Neural progenitor cell (in vitro differentiated cells): ENCODE measurements at regions not wholly inside any gene's neighbourhood (a gene's known extent, or its start where the extent isn't known, plus 50 kb on each side); places are given as distances from the start of the nearest gene placed in this dataset.
"Not testable (repeated sequence)": the region's sequence is repeated elsewhere in the genome, so short reads cannot be mapped to it uniquely, and the experiment has no call there.

ENCODE experiments used
- DNase-seq: peaks from one replicate; pipeline ENCODE4 v3.0.0-alpha.2; 2016; ENCODE audit warnings: low spot score
- H2AFZ ChIP-seq: fragments of 200-600 bp; sonication (generic); replicated peaks from 2 replicates; pipeline ENCODE4 v1.6.1; 2016; ENCODE audit warnings: antibody characterized with exemption
- H3F3A ChIP-seq: fragments of 200-600 bp; sonication (generic); 2 replicates; pipeline ENCODE4 v1.6.1; 2016; ENCODE audit warnings: antibody characterized with exemption, low read depth
- H3K27ac ChIP-seq: fragments of 200-600 bp; sonication (generic); 2 replicates; pipeline ENCODE4 v1.5.1; 2016; ENCODE audit warnings: mild to moderate bottlenecking
- H3K27me3 ChIP-seq: fragments of 200-600 bp; sonication (generic); 2 replicates; pipeline ENCODE4 v1.6.1; 2016; ENCODE audit warnings: mild to moderate bottlenecking, moderate library complexity
- H3K36me3 ChIP-seq: fragments of 200-600 bp; sonication (generic); 2 replicates; pipeline ENCODE4 v1.5.1; 2016
- H3K4me1 ChIP-seq: fragments of 200-600 bp; sonication (generic); 2 replicates; pipeline ENCODE4 v1.6.1; 2016; ENCODE audit warnings: mixed run types
- H3K4me2 ChIP-seq: fragments of 200-600 bp; sonication (generic); 2 replicates; pipeline ENCODE4 v1.6.1; 2016
- H3K4me3 ChIP-seq: fragments of 200-600 bp; sonication (generic); 2 replicates; pipeline ENCODE4 v1.5.1; 2016
- H3K79me2 ChIP-seq: fragments of 200-600 bp; sonication (generic); 2 replicates; pipeline ENCODE4 v1.6.1; 2016; ENCODE audit warnings: low read depth
- H3K9ac ChIP-seq: fragments of 200-600 bp; sonication (generic); 2 replicates; pipeline ENCODE4 v1.6.1; 2016
- H3K9me3 ChIP-seq: fragments of 200-600 bp; sonication (generic); 2 replicates; pipeline ENCODE4 v1.5.1; 2016; ENCODE audit warnings: low read depth
- H4K20me1 ChIP-seq: fragments of 200-600 bp; sonication (generic); 2 replicates; pipeline ENCODE4 v1.6.1; 2016; ENCODE audit warnings: low read depth
- H3K27ac Mint-ChIP-seq: 3 replicates; pipeline ENCODE4 v1.8.0; 2021; ENCODE audit warnings: mixed read lengths
- H3K27me3 Mint-ChIP-seq: 2 replicates; pipeline ENCODE4 v1.8.0; 2022; ENCODE audit warnings: low read depth, mild to moderate bottlenecking, inconsistent platforms, moderate library complexity, mixed read lengths; ENCODE audit not compliant: insufficient read depth
- H3K36me3 Mint-ChIP-seq: 3 replicates; pipeline ENCODE4 v1.8.0; 2021; ENCODE audit warnings: mixed read lengths
- H3K4me1 Mint-ChIP-seq: 3 replicates; pipeline ENCODE4 v1.8.0; 2021; ENCODE audit warnings: mixed read lengths
- H3K4me3 Mint-ChIP-seq: 3 replicates; pipeline ENCODE4 v1.8.0; 2021; ENCODE audit warnings: mild to moderate bottlenecking, moderate library complexity, mixed read lengths
- H3K9me3 Mint-ChIP-seq: 3 replicates; pipeline ENCODE4 v1.8.0; 2020; ENCODE audit warnings: mixed read lengths
- EZH2 ChIP-seq: fragments of 200-600 bp; sonication (generic); IDR thresholded peaks from 2 replicates; pipeline ENCODE4 v1.6.1; 2017; ENCODE audit warnings: antibody characterized with exemption, mild to moderate bottlenecking, moderate library complexity
- EZH2phosphoT487 ChIP-seq: fragments of 200-600 bp; sonication (generic); IDR thresholded peaks from 2 replicates; pipeline ENCODE4 v1.6.1; 2017; ENCODE audit warnings: antibody characterized with exemption
- TF ChIP-seq, protein P1 (sequence below): fragments of 200-600 bp; sonication (generic); IDR thresholded peaks from 2 replicates; pipeline ENCODE4 v1.5.1; 2017; ENCODE audit warnings: antibody characterized with exemption, mild to moderate bottlenecking

DNA sequence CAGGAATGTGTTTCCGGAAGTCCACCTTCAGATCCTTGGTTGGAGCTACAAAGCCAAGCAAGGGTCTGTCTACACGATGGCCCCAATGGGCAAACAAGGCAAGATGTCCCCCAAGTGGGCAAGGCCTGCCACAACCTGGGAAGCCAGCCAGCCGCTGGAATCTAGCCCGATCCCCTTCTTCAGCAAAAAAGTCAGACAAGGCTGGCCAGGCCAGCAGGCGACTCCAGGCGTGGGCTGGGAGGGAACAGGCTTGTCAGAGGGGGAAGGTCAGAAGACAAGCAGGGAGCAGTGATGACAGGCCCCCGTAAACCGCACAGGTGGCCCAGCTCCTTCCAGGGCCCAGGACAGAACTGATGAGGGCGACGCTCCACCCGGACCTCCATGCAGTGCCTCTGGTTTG lies 69.7 kb upstream of the WASF3 start:
- H3K4me1 ChIP-seq = peaks cover 4% of the 10 kb centered on the region
- H3K9me3 ChIP-seq = no peaks in the 10 kb centered on the region
- no peak for DNase-seq
- no peaks in the 10 kb centered on the region for H3F3A ChIP-seq
- H3K27ac ChIP-seq = no peak overlapping the region
- Mint-ChIP-seq H3K36me3 (no peaks in the 10 kb centered on the region), H3K27ac (no peak overlapping the region), H3K9me3 (no peaks in the 10 kb centered on the region), H3K4me3 (no peak overlapping the region), H3K27me3 (peaks cover 6% of the 10 kb centered on the region), H3K4me1 (peaks cover 9% of the 10 kb centered on the region)
- H4K20me1 ChIP-seq = no peaks in the 10 kb centered on the region
- no peak overlapping the region for H3K4me3 ChIP-seq
- TF ChIP-seq EZH2 (no peak), EZH2phosphoT487 (no peak)
- TF ChIP-seq, protein P1, sequence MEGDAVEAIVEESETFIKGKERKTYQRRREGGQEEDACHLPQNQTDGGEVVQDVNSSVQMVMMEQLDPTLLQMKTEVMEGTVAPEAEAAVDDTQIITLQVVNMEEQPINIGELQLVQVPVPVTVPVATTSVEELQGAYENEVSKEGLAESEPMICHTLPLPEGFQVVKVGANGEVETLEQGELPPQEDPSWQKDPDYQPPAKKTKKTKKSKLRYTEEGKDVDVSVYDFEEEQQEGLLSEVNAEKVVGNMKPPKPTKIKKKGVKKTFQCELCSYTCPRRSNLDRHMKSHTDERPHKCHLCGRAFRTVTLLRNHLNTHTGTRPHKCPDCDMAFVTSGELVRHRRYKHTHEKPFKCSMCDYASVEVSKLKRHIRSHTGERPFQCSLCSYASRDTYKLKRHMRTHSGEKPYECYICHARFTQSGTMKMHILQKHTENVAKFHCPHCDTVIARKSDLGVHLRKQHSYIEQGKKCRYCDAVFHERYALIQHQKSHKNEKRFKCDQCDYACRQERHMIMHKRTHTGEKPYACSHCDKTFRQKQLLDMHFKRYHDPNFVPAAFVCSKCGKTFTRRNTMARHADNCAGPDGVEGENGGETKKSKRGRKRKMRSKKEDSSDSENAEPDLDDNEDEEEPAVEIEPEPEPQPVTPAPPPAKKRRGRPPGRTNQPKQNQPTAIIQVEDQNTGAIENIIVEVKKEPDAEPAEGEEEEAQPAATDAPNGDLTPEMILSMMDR = no peak
- H3K36me3 ChIP-seq = no peaks in the 10 kb centered on the region
- no peaks in the 10 kb centered on the region for H3K27me3 ChIP-seq
- H3K4me2 ChIP-seq = no peak overlapping the region
- no peak overlapping the region for H3K9ac ChIP-seq
- no peak overlapping the region for H2AFZ ChIP-seq
- no peaks in the 10 kb centered on the region for H3K79me2 ChIP-seq

DNA sequence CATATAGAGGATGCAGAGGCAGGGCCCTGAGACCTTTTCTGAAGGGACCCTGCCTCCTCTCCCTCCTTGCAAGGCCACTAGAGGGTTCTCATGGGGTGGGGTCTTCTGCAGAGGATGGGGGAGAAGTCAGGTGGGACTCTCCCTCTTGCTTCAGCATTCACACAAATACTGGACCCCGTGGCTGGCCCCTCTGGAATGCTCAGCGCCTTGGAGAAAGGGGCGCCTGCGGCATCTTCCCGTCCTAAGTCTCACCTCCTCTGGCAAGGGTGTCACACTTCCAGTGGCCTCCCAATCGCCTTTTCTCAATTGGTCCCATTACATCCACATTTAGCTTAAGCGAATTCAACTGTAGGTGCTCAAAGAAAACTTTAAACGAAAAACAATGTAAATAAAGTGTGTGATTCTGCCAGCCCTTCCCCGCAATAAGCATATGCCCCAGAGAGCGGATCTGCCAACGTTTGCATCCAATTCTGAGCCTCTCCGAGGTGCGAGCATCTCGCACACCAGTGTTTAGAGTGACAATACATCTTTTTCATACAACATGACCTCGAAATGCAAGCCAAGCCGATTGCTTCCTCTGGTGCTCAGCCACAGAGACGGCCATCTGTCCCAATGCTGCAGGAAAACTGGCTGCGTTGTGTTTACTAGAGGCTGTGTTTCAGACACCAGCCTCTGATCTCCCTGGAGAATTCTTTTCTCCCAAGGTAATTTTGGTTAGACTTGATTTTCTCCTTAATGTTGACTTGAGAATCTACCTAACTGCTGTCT lies 69.1 kb upstream of the WASF3 start:
- Histone ChIP-seq H3F3A (no peaks in the 10 kb centered on the region), H3K79me2 (no peaks in the 10 kb centered on the region), H3K27me3 (no peaks in the 10 kb centered on the region), H3K36me3 (no peaks in the 10 kb centered on the region), H2AFZ (no peak overlapping the region), H4K20me1 (no peaks in the 10 kb centered on the region), H3K9ac (no peak overlapping the region), H3K4me3 (no peak overlapping the region), H3K27ac (no peak overlapping the region), H3K4me2 (no peak overlapping the region), H3K4me1 (peaks cover 4% of the 10 kb centered on the region), H3K9me3 (no peaks in the 10 kb centered on the region)
- Mint-ChIP-seq H3K4me3 (no peak overlapping the region), H3K27me3 (peaks cover 6% of the 10 kb centered on the region), H3K36me3 (no peaks in the 10 kb centered on the region), H3K27ac (no peak overlapping the region), H3K9me3 (no peaks in the 10 kb centered on the region), H3K4me1 (peaks cover 9% of the 10 kb centered on the region)
- no peak for TF ChIP-seq EZH2phosphoT487
- no peak for DNase-seq

DNA sequence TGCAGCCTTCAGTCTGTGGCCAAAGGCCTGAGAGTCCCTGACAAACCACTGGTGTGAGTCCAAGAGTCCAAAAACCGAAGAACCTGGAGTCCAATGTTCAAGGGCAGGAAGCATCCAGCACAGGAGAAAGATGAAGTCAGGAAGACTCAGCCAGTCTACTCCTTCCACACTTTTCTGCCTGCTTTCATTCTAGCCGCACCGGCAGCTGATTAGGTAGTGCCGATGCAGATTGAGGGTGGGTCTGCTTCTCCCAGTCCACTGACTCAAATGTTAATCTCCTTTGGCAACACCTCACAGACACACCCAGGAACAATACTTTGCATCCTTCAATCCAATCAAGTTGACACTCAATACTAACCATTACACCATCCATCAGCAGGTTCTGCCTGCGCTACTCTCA lies 65.2 kb upstream of the WASF3 start:
- H3K79me2 ChIP-seq, H3K9me3 ChIP-seq, H3K4me1 ChIP-seq, H3F3A ChIP-seq, DNase-seq, H3K27ac Mint-ChIP-seq, H3K9me3 Mint-ChIP-seq, H3K4me2 ChIP-seq, H3K4me1 Mint-ChIP-seq, H3K36me3 Mint-ChIP-seq, H3K27me3 Mint-ChIP-seq, H3K27me3 ChIP-seq, H3K27ac ChIP-seq, H3K36me3 ChIP-seq, H3K4me3 Mint-ChIP-seq, H3K9ac ChIP-seq, H3K4me3 ChIP-seq, H4K20me1 ChIP-seq, H2AFZ ChIP-seq: not testable (repeated sequence)

DNA sequence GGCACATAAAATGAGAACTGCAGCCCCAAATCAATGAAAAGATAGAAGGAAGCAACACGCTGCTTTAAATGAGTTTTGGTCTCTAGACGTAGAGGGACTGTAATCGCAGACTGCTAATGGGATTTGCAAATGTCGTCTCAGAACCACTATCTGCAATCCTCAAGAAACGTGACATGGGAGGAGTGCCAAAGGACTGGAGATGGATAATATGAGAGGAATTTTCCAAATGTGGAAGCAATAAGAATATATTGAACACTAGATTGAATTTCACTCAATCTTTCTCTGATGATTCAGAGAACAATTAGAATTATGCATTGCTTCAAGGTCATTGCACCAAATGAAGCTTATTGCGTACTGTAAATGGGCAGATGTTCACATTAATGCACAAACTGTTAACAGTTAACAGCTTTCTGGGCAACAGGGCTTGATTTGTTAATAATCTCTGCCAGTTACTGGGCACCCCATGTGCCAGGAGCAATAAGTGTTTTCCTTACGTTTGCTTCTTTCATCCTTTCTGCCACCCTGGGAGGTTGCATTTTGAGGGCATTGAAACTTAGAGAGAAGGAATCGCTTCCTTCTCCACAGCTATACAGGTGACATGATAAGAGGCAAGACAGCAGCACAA lies 62.8 kb upstream of the WASF3 start:
- Histone ChIP-seq H4K20me1 (no peaks in the 10 kb centered on the region), H3K4me1 (peaks cover 12% of the 10 kb centered on the region), H3K4me2 (no peak overlapping the region), H3F3A (peaks cover 5% of the 10 kb centered on the region), H3K36me3 (no peaks in the 10 kb centered on the region), H3K27ac (no peak overlapping the region), H3K79me2 (no peaks in the 10 kb centered on the region), H2AFZ (no peak overlapping the region), H3K27me3 (no peaks in the 10 kb centered on the region), H3K9me3 (no peaks in the 10 kb centered on the region), H3K9ac (no peak overlapping the region), H3K4me3 (no peak overlapping the region)
- no peaks in the 10 kb centered on the region for H3K9me3 Mint-ChIP-seq
- H3K4me3 Mint-ChIP-seq = no peak overlapping the region
- H3K27me3 Mint-ChIP-seq = peaks cover 2% of the 10 kb centered on the region
- no peak overlapping the region for H3K27ac Mint-ChIP-seq
- TF ChIP-seq, protein P1 = no peak
- TF ChIP-seq EZH2phosphoT487 = no peak
- TF ChIP-seq EZH2 = no peak
- H3K36me3 Mint-ChIP-seq = no peaks in the 10 kb centered on the region
- peaks cover 2% of the 10 kb centered on the region for H3K4me1 Mint-ChIP-seq
- no peak for DNase-seq
